ENCODE measurements at regions not wholly inside any gene's neighbourhood (a gene's known extent, or its start where the extent isn't known, plus 50 kb on each side); places are given as distances from the start of the nearest gene placed in this dataset.
"Not testable (repeated sequence)": the region's sequence is repeated elsewhere in the genome, so short reads cannot be mapped to it uniquely, and the experiment has no call there.

- peaks cover 64% of the 10 kb centered on the region for H3K4me1 Mint-ChIP-seq (ENCODE audit: unreplicated experiment)
- peaks cover 6% of the 10 kb centered on the region for H3K27me3 Mint-ChIP-seq (ENCODE audit: unreplicated experiment)
- no peaks in the 10 kb centered on the region for H3K36me3 Mint-ChIP-seq (ENCODE audit: unreplicated experiment)
- no peaks in the 10 kb centered on the region for H3K9me3 Mint-ChIP-seq (ENCODE audit: unreplicated experiment)
- H3K27ac Mint-ChIP-seq (ENCODE audit: unreplicated experiment) = peak overlapping the region; percentile 91
- H3K4me3 Mint-ChIP-seq (ENCODE audit: unreplicated experiment) = no peak overlapping the region
- TF ChIP-seq CTCF (IDR thresholded peaks at IDR 0.05) = no peak
- no peak for DNase-seq (ENCODE audit: extremely low spot score, unreplicated experiment)
Observed at GRCh38 chr3:72269475-72269874, 484.5 kb upstream of the PROK2 start.

- not testable (repeated sequence) for H3K27ac Mint-ChIP-seq (ENCODE audit: unreplicated experiment); H3K9me3 Mint-ChIP-seq (ENCODE audit: unreplicated experiment); H3K36me3 Mint-ChIP-seq (ENCODE audit: unreplicated experiment); DNase-seq (ENCODE audit: extremely low spot score, unreplicated experiment); H3K4me3 Mint-ChIP-seq (ENCODE audit: unreplicated experiment); H3K27me3 Mint-ChIP-seq (ENCODE audit: unreplicated experiment)
- H3K4me1 Mint-ChIP-seq (ENCODE audit: unreplicated experiment) = peaks cover 48% of the 10 kb centered on the region
Observed at GRCh38 chr3:72266921-72267524, 482.1 kb upstream of the PROK2 start.

- no peak overlapping the region for H3K27ac Mint-ChIP-seq (ENCODE audit: unreplicated experiment)
- DNase-seq (ENCODE audit: extremely low spot score, unreplicated experiment) = no peak
- no peak overlapping the region for H3K4me3 Mint-ChIP-seq (ENCODE audit: unreplicated experiment)
- no peaks in the 10 kb centered on the region for H3K9me3 Mint-ChIP-seq (ENCODE audit: unreplicated experiment)
- TF ChIP-seq CTCF (IDR thresholded peaks at IDR 0.05) = no peak
- no peaks in the 10 kb centered on the region for H3K36me3 Mint-ChIP-seq (ENCODE audit: unreplicated experiment)
- H3K4me1 Mint-ChIP-seq (ENCODE audit: unreplicated experiment) = peaks cover 48% of the 10 kb centered on the region
- H3K27me3 Mint-ChIP-seq (ENCODE audit: unreplicated experiment) = peaks cover 6% of the 10 kb centered on the region
Observed at GRCh38 chr3:72266016-72266370, 481.0 kb upstream of the PROK2 start.

- Mint-ChIP-seq H3K36me3 (ENCODE audit: unreplicated experiment) (no peaks in the 10 kb centered on the region), H3K4me1 (ENCODE audit: unreplicated experiment) (peaks cover 44% of the 10 kb centered on the region), H3K9me3 (ENCODE audit: unreplicated experiment) (no peaks in the 10 kb centered on the region), H3K27ac (ENCODE audit: unreplicated experiment) (no peak overlapping the region), H3K4me3 (ENCODE audit: unreplicated experiment) (no peak overlapping the region), H3K27me3 (ENCODE audit: unreplicated experiment) (peaks cover 6% of the 10 kb centered on the region)
- TF ChIP-seq CTCF (IDR thresholded peaks at IDR 0.05) = peak; percentile 35
- no peak for DNase-seq (ENCODE audit: extremely low spot score, unreplicated experiment)
Observed at GRCh38 chr3:72265256-72266015, 480.5 kb upstream of the PROK2 start.

GRCh38 chr3:72263223-72263990 is 478.5 kb upstream of the PROK2 start:
- TF ChIP-seq CTCF (IDR thresholded peaks at IDR 0.05) = no peak
- Mint-ChIP-seq H3K27ac (ENCODE audit: unreplicated experiment) (no peak overlapping the region), H3K36me3 (ENCODE audit: unreplicated experiment) (no peaks in the 10 kb centered on the region), H3K27me3 (ENCODE audit: unreplicated experiment) (peaks cover 8% of the 10 kb centered on the region), H3K4me1 (ENCODE audit: unreplicated experiment) (peaks cover 35% of the 10 kb centered on the region), H3K4me3 (ENCODE audit: unreplicated experiment) (no peak overlapping the region), H3K9me3 (ENCODE audit: unreplicated experiment) (no peaks in the 10 kb centered on the region)
- DNase-seq (ENCODE audit: extremely low spot score, unreplicated experiment) = no peak

All from osteocyte (in vitro differentiated cells).